ENCODE measurements at regions not wholly inside any gene's neighbourhood (a gene's known extent, or its start where the extent isn't known, plus 50 kb on each side); places are given as distances from the start of the nearest gene placed in this dataset.

- no peaks in the 10 kb centered on the region for H3K36me3 ChIP-seq (ENCODE audit: insufficient read depth, low read length, poor library complexity, severe bottlenecking)
- H3K4me1 ChIP-seq (ENCODE audit: insufficient read depth, low read length, poor library complexity, severe bottlenecking), result no peaks in the 10 kb centered on the region
- ChIA-PET POLR2A (ENCODE audit: low non-redundant PET) (no interaction called here), CTCF (no interaction called here)
- H3K4me3 ChIP-seq (ENCODE audit: low read depth, low read length, poor library complexity, severe bottlenecking), result no peak overlapping the region
- TF ChIP-seq EZH2 (IDR thresholded peaks at IDR 0.05; ENCODE audit: borderline replicate concordance, low read depth, low read length, poor library complexity, severe bottlenecking) (no peak), CTCF (conservative IDR thresholded peaks at IDR 0.05; ENCODE audit: low read depth, low read length) (no peak)
- no TSS peak for BruUV-seq (replicated peaks)
- H3K9me3 ChIP-seq (ENCODE audit: low read depth, low read length, poor library complexity, severe bottlenecking), result no peaks in the 10 kb centered on the region
- intact Hi-C loops (cut with micrococcal nuclease; ENCODE audit: unreplicated experiment), result no loop called here
- no peak for DNase-seq (ENCODE audit: low spot score)
- H3K27me3 ChIP-seq (replicated peaks; ENCODE audit: insufficient read depth, low read depth, low read length, poor library complexity), result no peaks in the 10 kb centered on the region
- no peak overlapping the region for H3K27ac ChIP-seq (ENCODE audit: low read depth, low read length, poor library complexity, severe bottlenecking)
Measured at GRCh38 chr5:57626703-57627102, 144.1 kb upstream of the ACTBL2 start.

- H3K36me3 ChIP-seq (ENCODE audit: insufficient read depth, low read length, poor library complexity, severe bottlenecking), result no peaks in the 10 kb centered on the region
- no TSS peak for BruUV-seq (replicated peaks)
- no peak overlapping the region for H3K4me3 ChIP-seq (ENCODE audit: low read depth, low read length, poor library complexity, severe bottlenecking)
- intact Hi-C loops (cut with micrococcal nuclease; ENCODE audit: unreplicated experiment), result no loop called here
- no peaks in the 10 kb centered on the region for H3K4me1 ChIP-seq (ENCODE audit: insufficient read depth, low read length, poor library complexity, severe bottlenecking)
- TF ChIP-seq EZH2 (IDR thresholded peaks at IDR 0.05; ENCODE audit: borderline replicate concordance, low read depth, low read length, poor library complexity, severe bottlenecking) (no peak), CTCF (conservative IDR thresholded peaks at IDR 0.05; ENCODE audit: low read depth, low read length) (no peak)
- no peaks in the 10 kb centered on the region for H3K9me3 ChIP-seq (ENCODE audit: low read depth, low read length, poor library complexity, severe bottlenecking)
- no peak for DNase-seq (ENCODE audit: low spot score)
- H3K27ac ChIP-seq (ENCODE audit: low read depth, low read length, poor library complexity, severe bottlenecking), result no peak overlapping the region
- CTCF ChIA-PET, result no interaction called here
- POLR2A ChIA-PET (ENCODE audit: low non-redundant PET), result no interaction called here
- H3K27me3 ChIP-seq (replicated peaks; ENCODE audit: insufficient read depth, low read depth, low read length, poor library complexity), result peaks cover 10% of the 10 kb centered on the region
Measured at GRCh38 chr5:57621624-57622023, 139.0 kb upstream of the ACTBL2 start.

- H3K36me3 ChIP-seq (ENCODE audit: insufficient read depth, low read length, poor library complexity, severe bottlenecking), result no peaks in the 10 kb centered on the region
- DNase-seq (ENCODE audit: low spot score), result no peak
- ChIA-PET CTCF (no interaction called here), POLR2A (ENCODE audit: low non-redundant PET) (no interaction called here)
- TF ChIP-seq CTCF (conservative IDR thresholded peaks at IDR 0.05; ENCODE audit: low read depth, low read length) (no peak), EZH2 (IDR thresholded peaks at IDR 0.05; ENCODE audit: borderline replicate concordance, low read depth, low read length, poor library complexity, severe bottlenecking) (no peak)
- no peaks in the 10 kb centered on the region for H3K4me1 ChIP-seq (ENCODE audit: insufficient read depth, low read length, poor library complexity, severe bottlenecking)
- intact Hi-C loops (cut with micrococcal nuclease; ENCODE audit: unreplicated experiment), result no loop called here
- H3K27me3 ChIP-seq (replicated peaks; ENCODE audit: insufficient read depth, low read depth, low read length, poor library complexity), result peaks cover 23% of the 10 kb centered on the region
- BruUV-seq (replicated peaks), result no TSS peak
- H3K4me3 ChIP-seq (ENCODE audit: low read depth, low read length, poor library complexity, severe bottlenecking), result no peak overlapping the region
- no peaks in the 10 kb centered on the region for H3K9me3 ChIP-seq (ENCODE audit: low read depth, low read length, poor library complexity, severe bottlenecking)
- H3K27ac ChIP-seq (ENCODE audit: low read depth, low read length, poor library complexity, severe bottlenecking), result no peak overlapping the region
Measured at GRCh38 chr5:57618767-57619381, 136.3 kb upstream of the ACTBL2 start.
